Smooth muscle cell of the brain vasculature (primary cell): ENCODE measurements at regions not wholly inside any gene's neighbourhood (a gene's known extent, or its start where the extent isn't known, plus 50 kb on each side); places are given as distances from the start of the nearest gene placed in this dataset.
A peak's percentile ranks its signal among the peaks of the same experiment; 100 is the strongest.

Source experiments
- DNase-seq: peaks from one replicate; pipeline ENCODE4 v3.0.0-alpha.2; 2012; ENCODE audit warnings: low read depth, low spot score

DNA sequence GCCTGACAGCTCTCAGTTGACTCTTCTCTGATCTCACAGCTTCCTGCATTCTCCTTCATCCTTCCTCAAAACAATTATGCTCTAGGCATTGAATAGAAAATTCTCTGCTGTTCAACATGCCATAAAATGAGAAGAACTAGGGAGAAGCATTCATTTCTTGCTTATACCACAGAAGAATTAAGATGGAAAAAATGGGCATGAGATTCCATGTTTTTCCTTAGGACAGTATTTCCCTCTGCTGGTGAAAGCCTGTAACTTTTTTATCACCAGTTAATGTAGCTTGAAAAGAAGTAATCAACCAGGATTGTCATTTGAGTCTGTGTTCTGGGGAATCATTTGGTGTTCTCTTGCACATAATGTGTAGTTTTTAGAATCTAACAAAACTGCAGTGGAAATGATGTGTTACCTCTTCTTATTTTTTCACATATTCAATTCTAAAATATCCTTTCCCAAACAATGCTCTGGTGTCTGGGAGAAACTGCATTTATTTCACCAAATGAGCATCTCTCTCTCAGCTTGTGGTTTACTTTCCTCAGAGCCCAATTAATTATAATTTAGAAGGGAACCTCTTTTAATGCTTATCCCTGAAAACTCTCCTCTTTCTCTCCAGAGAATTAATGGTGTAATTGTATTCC lies 92.8 kb upstream of the DCBLD2 start:
- no peak for DNase-seq

DNA sequence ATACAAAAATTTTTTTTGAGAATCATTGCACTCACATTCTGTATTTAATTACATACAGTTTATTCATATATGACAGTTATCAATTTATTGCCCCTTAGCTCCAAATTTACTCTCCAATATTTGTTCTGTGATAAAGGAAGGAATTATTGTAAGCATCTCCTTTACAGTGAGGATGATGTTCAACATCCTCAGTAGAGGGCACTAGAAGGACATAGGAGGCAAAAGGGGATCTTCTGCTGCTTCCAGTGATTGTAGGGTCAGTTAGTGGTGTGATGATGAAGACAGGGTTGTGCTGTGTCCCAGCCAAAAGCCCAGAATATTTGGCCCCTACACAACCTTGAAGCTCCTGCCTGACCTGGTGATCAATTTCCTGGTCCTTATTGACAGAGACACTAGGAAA lies 89.9 kb upstream of the DCBLD2 start:
- DNase-seq: no peak

DNA sequence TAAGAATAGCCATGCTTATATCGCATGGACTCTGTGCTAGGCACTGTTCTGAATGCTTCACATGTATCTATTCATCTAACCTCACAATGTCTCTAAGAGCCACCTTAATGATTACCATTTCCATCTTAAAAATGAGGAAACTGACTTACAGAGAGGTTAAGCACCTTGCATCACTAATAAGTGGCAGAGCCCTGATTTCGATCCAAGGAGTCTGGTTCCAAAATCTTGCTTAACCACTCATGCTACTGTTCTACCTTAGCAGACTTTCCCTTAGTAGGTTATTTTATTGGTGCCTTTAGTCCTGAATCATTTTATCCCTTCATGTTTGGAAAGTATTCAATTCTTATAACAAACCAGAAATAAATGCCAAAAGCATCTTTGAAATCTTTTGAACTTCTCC lies 89.2 kb upstream of the DCBLD2 start:
- DNase-seq: no peak

DNA sequence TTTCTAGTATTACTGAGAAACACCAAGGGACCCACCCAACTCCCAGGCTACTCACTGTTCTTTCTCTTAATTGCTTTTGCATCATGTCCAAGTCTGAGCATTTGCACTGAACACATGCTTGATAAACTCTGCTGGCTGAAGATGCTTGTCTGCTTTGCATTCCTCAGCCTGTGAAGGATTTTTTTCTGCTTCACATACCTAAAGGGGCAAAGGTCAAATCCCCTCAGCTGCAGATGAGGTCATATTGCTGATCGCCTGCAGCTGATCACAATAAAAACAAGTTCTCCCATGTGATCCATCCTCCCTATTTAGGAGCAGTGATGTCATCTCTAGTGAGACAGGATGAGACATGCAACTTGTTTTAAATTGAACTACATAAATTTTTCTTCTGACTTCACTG lies 84.6 kb upstream of the DCBLD2 start:
- DNase-seq: no peak

DNA sequence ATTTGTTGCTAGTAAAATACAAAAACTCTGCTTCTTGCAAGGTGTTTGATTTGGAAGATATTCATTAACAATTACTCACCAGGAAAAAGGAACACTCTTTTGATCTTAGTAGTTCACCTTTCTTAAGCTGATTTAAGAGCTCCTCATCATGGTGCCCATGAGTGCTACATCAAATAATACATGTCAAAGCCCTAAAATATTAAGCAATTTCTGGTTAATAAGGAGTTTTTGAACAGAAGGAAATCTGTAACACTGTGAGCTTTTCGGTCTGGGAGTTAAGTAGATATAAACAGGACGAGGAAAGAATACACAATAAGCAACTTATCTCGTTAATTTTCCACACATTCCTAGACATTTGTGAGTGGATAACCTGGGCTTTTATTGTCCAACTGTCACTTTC lies 83.9 kb upstream of the DCBLD2 start:
- no peak for DNase-seq

DNA sequence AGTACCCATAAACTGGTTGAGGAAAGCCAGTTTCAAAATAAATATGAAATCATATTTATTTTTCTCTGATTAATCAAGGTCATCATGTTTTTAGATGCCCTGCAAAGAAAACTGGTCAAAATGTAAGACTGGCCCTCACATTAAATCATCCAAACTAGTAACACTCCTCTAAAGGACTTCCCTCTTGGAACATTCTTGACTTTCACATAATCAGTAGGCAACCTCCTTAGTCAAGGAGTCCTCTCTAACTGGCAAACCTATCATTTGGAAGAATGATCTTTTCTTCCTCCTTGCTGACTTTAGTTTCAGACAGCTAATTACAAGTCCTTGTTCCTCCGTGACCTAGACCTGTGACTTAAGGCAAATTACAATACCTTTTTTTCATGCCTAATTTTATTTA lies 82.5 kb upstream of the DCBLD2 start:
- DNase-seq: no peak

DNA sequence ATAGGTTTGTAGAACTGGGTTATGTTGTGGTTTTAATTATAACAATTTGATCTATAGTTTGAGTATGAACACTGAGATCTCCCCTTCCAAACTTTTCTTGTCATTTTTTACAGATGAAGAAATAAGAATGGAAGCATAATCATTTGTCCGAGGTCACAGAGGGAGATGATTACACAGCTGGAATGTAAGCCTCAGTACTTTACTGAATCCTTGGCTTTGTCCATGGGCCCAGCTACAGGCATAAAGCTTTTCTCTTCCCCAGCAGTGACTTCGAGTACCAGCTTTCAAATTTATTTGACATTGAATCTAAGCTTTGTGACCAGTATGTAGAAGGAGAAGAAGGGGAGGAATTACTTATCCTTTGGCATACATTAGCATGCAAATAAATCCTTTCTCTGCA lies 80.9 kb upstream of the DCBLD2 start:
- no peak for DNase-seq

DNA sequence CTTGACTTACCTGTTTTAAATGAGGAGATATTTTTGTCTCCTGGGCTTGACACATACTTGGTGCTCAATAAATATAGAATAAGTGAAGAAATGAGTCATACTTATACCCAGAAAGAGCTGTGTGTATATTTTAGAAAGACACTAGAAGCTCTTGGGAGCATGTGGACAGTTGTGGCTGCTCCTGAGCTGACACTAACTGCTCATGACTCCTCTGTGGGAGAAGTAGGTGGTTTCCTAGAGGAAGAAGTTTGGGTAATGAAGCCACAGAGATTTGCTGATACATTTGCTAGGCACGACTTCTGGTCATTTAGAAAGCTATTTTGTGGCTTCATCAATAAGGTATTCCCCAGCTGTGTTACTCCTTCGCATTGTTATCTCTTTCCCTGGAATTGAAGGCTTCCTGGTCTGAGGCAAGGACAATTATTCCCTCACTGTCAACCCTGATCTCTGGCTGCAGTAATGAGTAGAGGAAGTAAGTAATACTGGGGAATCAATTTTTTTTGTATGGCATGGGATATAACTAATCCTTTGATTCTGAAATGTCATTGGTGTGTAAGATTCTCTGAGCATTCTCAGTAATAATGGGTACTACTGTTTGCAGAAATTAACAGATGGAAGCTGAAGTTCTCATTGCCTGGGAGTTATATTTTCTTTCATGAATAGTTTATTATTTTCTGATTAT lies 79.6 kb upstream of the DCBLD2 start:
- no peak for DNase-seq

DNA sequence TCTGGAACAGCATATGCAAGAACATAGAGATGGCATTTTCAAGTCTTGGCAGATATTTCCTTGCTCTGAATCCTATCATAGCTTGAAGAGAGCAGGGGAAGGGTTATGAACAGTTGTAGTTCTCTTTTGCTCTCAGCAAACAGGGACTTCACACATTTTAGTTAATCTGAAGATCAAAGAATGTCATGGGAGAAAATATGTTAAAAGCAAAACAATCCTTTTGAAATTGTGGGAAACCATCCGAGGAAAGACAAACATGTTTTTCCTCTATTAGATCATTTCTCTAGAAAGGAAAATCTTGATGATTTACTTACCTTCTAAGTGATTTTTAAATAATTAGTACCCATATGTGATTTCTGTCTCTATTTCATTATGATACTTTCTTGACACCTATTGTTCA lies 77.8 kb upstream of the DCBLD2 start:
- DNase-seq: no peak

DNA sequence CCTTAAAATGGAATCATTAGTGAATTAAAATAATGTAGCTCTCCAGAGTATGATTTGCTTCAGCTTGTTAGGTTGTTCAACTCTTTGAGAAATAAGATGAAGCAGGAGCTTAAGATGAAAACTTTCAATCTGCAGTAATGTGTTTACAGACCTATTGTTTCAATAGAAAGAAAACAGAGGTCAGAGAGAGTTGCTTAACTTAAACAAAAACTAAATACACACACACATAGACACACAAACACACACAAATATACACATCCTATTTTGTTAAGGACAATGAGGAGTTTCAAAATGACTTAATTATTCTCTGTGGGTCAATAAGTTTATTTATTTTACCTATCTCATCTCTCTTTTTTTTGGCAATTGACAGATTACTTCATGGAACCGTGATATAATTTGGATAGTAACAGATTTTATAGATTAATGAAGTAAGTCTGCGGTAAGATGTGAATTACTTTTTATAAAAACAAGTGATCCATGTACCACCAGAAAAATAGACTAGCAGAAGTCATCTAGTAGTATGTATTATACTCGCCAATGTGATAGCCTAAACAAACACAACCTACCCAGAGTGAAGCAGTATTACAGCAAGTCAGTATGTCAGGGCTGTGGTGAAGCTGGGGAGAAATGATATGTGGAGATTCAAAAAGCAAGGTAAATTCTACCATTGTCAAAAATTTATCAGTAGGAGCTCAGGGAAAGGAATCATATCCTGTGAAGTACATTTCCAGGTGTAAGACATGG lies 76.7 kb upstream of the DCBLD2 start:
- DNase-seq: no peak

DNA sequence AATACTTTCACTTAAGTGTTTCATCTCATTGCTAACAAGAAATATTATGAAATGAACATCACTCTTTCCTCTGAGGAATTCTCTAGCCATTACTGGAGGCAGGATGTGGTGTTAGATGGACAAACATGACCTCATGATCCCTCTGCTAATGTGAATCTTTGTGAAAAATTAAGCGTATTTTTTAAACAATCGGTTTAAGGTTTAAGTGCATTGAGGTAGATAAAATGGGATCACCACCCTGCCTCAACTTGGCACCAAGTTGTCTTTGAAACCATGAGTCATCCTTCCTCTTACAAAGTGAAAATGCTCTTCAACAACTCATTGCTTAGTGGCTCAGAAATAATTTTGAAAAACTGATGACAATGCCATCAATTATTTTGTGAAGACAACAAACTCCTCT lies 76.0 kb upstream of the DCBLD2 start:
- no peak for DNase-seq

DNA sequence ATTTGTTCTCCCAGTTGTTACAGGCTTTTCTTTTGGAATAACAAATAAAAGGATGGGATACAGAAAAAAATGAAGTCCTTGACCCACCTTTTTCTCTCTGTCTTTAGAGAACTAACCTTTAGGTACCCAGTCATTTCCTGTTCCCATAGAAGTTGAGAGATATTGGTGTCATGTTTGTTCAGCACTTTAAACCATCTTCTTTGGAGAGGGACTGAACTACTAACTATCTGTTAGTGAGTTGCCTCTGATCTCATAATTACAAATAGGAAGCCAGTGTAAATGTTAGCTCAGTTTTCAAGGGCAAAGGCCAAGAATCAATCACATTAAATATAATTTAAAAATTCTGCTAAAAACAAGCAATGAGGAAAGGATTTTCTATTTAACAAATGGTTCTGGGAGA lies 72.9 kb upstream of the DCBLD2 start:
- no peak for DNase-seq

DNA sequence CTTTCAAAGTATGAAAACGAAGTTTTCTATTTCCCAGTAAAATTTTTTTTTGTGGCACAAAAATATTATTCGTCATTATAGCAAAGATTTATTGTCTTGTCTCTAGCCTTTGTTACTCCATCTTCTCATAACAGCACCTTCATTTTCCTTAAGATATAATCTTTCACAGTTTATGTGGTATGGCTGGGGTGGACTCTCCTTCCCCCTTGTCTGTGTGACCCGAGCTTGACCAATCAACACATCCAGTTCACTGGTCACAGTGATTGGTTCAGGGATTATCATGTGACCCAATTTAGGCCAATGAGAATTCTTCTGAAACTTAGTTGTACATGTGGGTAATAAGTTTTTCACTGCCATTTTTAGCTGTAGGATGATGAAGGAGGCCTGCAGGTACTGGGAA lies 71.2 kb upstream of the DCBLD2 start:
- no peak for DNase-seq

DNA sequence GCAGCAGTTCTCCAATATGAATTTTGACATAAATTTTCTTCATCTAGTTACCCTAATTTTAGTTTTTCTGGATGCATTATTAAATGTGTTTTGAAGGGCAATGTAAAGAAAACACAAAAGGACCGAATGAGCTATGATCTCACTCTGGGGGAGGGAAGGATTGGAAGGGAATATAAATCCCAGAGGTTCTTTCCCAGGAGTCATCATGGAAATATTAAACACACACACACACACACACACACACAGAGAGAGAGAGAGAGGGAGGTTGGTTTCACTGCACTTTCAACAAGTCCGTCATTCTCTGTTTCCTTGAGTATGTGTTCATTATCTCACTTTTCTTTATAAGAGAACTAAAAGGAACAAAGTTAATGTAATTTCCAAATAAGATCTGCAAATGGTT lies 70.7 kb upstream of the DCBLD2 start:
- peak; percentile 78 for DNase-seq

DNA sequence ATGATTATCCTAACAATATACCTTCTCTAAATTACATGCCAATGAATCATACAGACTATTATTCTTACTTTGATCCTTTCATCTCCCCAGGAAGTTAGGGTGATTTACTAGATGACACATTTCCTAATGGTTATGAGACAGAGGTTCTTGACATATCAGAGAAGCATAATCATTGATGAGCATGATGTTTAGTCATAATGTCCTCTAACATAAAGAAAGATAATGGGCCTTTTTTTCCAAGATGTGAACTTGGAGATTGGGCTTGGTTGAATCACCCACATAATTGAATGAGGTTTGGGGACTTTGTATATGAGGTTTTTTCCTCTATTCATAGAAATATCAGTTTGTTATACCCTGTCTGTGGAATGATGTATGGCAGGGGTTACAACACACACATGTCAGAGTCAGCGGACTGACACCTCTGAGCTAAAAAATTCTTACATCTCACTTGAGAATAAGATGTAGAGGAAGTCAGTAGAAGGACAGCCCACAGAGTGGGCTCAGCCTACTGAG lies 69.7 kb upstream of the DCBLD2 start:
- no peak for DNase-seq

DNA sequence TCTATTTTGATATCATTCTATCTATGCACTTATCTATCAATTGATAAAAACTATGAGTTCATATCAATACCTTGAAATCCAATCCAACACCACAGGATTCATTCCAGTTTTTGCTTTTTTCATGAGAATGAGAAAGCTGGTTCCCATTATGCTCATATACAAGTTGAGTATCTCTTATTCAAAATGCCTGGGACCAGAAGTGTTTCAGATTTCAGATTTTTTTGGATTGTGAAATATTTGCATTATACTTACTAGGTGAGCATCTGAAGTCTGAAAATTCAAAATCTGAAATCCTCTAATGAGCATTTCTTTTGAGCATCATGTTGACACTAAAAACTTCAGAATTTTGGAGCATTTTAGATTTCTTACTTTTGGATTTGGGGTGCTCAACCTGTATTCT lies 67.8 kb upstream of the DCBLD2 start:
- DNase-seq: no peak

DNA sequence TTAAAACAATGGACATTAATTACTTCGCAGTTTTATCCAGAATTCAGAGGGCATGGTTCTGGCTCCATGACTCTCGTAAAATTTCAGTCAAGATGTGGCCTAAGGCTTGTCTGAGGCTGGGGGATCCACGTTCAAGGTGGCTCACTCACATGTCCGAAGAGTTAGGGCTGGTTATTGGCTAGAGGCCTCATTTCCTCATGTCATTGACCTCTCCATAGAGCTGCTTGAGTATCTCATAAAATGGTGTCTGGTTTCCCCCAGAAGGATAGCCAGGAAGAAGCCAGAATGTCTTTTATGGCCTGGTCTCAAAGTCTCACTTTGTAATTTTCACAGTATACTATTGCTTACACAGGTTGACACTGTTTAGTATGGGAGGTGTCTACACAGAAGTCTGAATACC lies 67.3 kb upstream of the DCBLD2 start:
- no peak for DNase-seq

DNA sequence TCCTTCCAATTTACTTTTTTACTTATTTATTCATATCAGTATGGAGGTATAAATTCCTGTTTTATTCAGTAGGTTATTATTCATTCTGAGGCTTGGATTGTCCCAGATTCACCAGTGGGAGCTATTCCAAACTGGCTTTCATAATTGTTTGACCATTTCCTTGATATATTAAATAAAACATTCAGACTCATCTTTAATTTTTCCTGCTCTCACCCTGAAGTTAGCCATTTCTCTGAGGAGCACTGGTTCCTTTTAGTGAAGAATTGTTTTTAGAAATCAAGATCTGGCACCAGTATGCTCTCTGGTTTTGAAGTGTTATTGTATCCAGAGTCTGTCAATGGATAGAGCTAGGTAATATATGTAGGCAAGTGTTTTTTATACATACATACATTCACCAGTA lies 66.9 kb upstream of the DCBLD2 start:
- no peak for DNase-seq

DNA sequence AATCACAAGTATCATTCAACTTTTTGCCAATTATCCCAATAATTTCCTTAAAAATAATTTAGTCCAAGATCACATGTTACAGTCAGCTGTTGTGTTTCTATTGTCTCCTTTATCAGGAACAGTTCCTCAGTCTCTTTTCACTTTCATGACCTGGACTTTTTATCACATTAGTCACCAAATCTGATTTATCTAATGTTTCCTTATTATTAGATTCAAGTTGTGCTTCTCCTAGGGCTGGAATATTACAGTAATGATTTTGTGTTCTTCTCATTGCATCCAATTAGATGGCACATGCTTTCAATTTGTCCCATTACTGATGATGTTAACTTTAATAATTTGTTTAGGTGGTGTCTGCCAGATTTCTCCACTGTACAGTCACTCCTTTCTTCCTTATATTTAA lies 66.3 kb upstream of the DCBLD2 start:
- DNase-seq: no peak

DNA sequence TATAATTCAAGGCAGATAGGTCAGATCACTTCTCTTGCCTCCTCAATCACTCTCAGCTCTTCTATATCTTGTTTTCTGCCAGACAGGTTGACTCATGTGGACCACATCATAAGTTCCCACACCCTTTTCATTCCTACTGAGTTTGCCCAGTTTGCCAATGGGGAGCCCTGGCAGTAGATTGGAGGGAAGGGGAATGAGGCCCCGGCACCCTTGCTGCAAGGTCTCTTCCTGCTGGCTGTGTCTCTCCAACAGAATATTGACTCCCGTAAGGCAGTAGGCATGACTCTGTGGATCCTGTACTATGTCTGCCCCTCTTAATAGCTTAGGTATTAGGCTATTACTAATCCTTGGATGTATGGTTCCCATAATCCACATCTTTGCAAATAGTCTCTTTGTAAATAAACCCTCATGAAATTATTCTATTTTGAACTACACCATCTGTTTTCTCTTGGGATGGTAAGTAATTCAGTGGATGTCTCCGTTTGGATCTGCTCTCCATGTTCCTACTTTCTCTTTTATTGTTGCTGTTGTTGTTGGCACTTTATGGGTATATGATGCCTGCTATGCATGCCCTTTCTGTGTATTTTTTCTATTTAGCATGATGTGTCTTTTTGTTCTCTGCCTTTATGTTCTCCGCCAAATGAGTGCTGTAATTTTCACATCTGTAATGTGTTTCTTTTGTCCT lies 65.5 kb upstream of the DCBLD2 start:
- DNase-seq: no peak

DNA sequence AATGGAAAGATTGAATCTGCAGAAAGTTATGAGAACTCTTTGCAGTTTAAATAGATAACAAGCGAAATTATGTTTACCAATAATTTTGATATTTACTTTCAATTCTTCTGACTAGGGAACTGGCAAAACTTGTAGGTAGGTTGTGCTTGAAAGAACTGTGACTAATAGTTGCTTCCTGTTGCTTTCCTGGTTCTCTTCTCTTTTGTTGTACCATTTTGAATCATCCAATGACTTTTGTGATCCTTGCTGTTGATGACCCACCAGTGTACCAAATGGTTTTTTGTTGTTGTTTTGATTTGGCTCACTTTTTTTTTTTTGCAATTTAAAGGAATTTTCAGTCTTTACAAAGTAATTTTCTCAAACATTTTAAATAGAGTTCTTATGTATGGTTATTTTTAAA lies 64.9 kb upstream of the DCBLD2 start:
- DNase-seq: no peak

DNA sequence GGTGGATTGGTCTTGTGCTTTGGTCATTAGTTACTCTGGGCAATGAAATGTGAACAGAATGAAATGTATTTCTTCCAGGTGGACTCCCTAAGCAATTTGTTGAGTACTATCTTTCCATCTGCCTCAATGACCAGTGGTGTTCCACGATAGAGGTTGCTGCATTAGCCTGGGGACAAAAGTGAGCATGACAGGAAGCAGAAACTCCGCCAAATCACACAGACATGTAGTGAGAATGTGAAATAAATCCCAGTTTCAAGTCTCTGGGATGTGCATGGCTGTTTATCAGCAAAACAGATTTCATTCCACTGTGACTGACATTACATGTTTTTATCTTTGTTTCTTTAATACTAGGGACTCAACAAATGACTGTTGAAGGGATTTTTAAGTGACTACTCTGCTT lies 63.3 kb upstream of the DCBLD2 start:
- no peak for DNase-seq
